Karpas-422 (cell line): ENCODE measurements at regions not wholly inside any gene's neighbourhood (a gene's known extent, or its start where the extent isn't known, plus 50 kb on each side); places are given as distances from the start of the nearest gene placed in this dataset.

ENCODE experiments used
- DNase-seq: peaks from one replicate; pipeline ENCODE4 v3.0.0-alpha.2; 2015
- H2AFZ ChIP-seq: fragments of 200-600 bp; sonication (generic); 2 replicates; pipeline ENCODE4 v1.6.1; 2014; ENCODE audit warnings: antibody characterized with exemption, low read length, mixed read lengths
- H3K27ac ChIP-seq: fragments of 200-600 bp; sonication (generic); 2 replicates; pipeline ENCODE4 v1.5.1; 2014; ENCODE audit warnings: mild to moderate bottlenecking, low read length, moderate library complexity
- H3K27me3 ChIP-seq: fragments of 200-600 bp; sonication (generic); 2 replicates; pipeline ENCODE4 v1.6.1; 2014; ENCODE audit warnings: low read length, mixed read lengths
- H3K36me3 ChIP-seq: fragments of 200-600 bp; sonication (generic); 2 replicates; pipeline ENCODE4 v1.6.1; 2014; ENCODE audit warnings: low read length, mixed read lengths; ENCODE audit not compliant: insufficient read depth
- H3K4me1 ChIP-seq: fragments of 200-600 bp; sonication (generic); 2 replicates; pipeline ENCODE4 v1.6.1; 2014; ENCODE audit warnings: mild to moderate bottlenecking, low read length, mixed read lengths
- H3K4me2 ChIP-seq: fragments of 200-600 bp; sonication (generic); 2 replicates; pipeline ENCODE4 v1.6.1; 2014; ENCODE audit warnings: low read length, low read depth, mild to moderate bottlenecking; ENCODE audit not compliant: poor library complexity, severe bottlenecking
- H3K4me3 ChIP-seq: fragments of 200-600 bp; sonication (generic); 2 replicates; pipeline ENCODE4 v1.5.1; 2014; ENCODE audit warnings: mild to moderate bottlenecking, antibody characterized with exemption, low read length, mixed read lengths
- H3K79me2 ChIP-seq: fragments of 200-600 bp; sonication (generic); 2 replicates; pipeline ENCODE4 v1.6.1; 2014; ENCODE audit warnings: mild to moderate bottlenecking, low read length, mixed read lengths
- H3K9ac ChIP-seq: fragments of 200-600 bp; sonication (generic); 2 replicates; pipeline ENCODE4 v1.6.0; 2014; ENCODE audit warnings: low read length
- H3K9me2 ChIP-seq: fragments of 200-600 bp; sonication (generic), shearing (Covaris generic); replicated peaks from 2 replicates; pipeline ENCODE4 v1.6.0; 2014; ENCODE audit warnings: mild to moderate bottlenecking, low read length, moderate library complexity; ENCODE audit not compliant: insufficient read depth
- H3K9me3 ChIP-seq: fragments of 300-700, 200-600 bp; sonication (generic); 2 replicates; pipeline ENCODE4 v1.6.1; 2014; ENCODE audit warnings: low read length, mixed read lengths
- H4K20me1 ChIP-seq: fragments of 200-600 bp; sonication (generic); 2 replicates; pipeline ENCODE4 v1.6.1; 2014; ENCODE audit warnings: mild to moderate bottlenecking, antibody characterized with exemption, low read length, low read depth; ENCODE audit not compliant: insufficient read depth

DNA sequence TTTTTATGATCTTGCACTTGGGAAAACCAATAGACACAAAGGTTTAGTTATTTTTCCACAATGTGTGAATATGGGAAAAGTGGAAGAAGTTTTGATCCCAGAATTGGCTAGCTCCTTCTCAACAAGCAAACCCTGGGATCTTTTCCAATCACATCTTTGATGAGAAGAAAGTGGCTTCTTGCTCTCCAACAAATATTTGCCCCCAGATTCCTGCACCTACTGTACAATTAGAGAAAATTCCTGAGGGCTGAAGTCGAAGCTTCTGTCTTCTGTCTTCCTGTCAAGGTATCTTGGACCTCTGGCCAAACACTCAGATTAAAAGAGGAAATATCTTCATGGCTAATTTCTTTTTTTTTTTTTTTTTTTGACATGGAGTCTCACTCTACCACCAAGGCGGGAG lies 113.1 kb upstream of the SLC45A1 start:
- Histone ChIP-seq H3K9me2 (no peaks in the 10 kb centered on the region), H2AFZ (no peak overlapping the region), H3K79me2 (no peaks in the 10 kb centered on the region), H3K4me1 (no peaks in the 10 kb centered on the region), H4K20me1 (no peaks in the 10 kb centered on the region), H3K36me3 (no peaks in the 10 kb centered on the region), H3K27me3 (no peaks in the 10 kb centered on the region), H3K4me2 (no peak overlapping the region), H3K9me3 (no peaks in the 10 kb centered on the region), H3K9ac (no peak overlapping the region), H3K4me3 (no peak overlapping the region), H3K27ac (no peak overlapping the region)
- no peak for DNase-seq

GRCh38 chr1:8203551-8203950 lies 114.4 kb upstream of the SLC45A1 start:
- Histone ChIP-seq H3K9me2 (no peaks in the 10 kb centered on the region), H3K27ac (no peak overlapping the region)
- no peak for DNase-seq

DNA sequence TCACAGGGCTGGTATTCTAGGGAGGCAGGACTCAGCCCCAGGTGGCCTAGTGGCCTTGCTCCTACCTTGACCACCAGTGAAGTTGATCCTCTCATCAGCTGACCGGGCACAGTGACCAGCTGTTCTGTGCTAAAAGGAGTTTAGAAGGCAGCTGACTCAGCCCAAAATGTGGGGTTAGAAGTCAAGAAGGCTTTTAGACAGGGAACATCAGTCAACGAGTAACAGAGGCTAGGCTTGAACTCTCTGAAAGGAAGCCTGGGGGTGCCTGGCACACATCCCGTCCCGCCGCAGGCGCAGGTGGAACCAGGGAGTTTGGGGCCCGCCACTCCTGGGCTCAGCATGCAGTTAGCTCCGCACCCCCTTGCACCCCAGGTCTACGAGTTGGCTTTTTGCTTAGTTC lies 114.9 kb upstream of the SLC45A1 start:
- Histone ChIP-seq H3K27ac (no peak overlapping the region), H3K27me3 (no peaks in the 10 kb centered on the region), H3K9me2 (no peaks in the 10 kb centered on the region), H3K79me2 (no peaks in the 10 kb centered on the region), H2AFZ (no peak overlapping the region), H4K20me1 (no peaks in the 10 kb centered on the region), H3K4me2 (no peak overlapping the region), H3K4me3 (no peak overlapping the region), H3K4me1 (no peaks in the 10 kb centered on the region), H3K9me3 (no peaks in the 10 kb centered on the region), H3K36me3 (no peaks in the 10 kb centered on the region), H3K9ac (no peak overlapping the region)
- DNase-seq, result no peak

More at GRCh38 chr1:8203551-8203950, 114.4 kb upstream of the SLC45A1 start:
- H3K4me3 ChIP-seq, result no peak overlapping the region
- H2AFZ ChIP-seq, result no peak overlapping the region
- H3K27me3 ChIP-seq, result no peaks in the 10 kb centered on the region
- H3K9me3 ChIP-seq, result no peaks in the 10 kb centered on the region
- no peak overlapping the region for H3K4me2 ChIP-seq
- no peak overlapping the region for H3K9ac ChIP-seq
- H3K36me3 ChIP-seq, result no peaks in the 10 kb centered on the region
- H3K79me2 ChIP-seq, result no peaks in the 10 kb centered on the region
- no peaks in the 10 kb centered on the region for H3K4me1 ChIP-seq
- no peaks in the 10 kb centered on the region for H4K20me1 ChIP-seq

- H3K79me2 ChIP-seq, result no peaks in the 10 kb centered on the region
- no peak overlapping the region for H3K9ac ChIP-seq
- H3K4me2 ChIP-seq, result no peak overlapping the region
- no peaks in the 10 kb centered on the region for H3K4me1 ChIP-seq
- no peak overlapping the region for H3K27ac ChIP-seq
- no peak overlapping the region for H3K4me3 ChIP-seq
- H4K20me1 ChIP-seq, result no peaks in the 10 kb centered on the region
- DNase-seq, result no peak
- H3K27me3 ChIP-seq, result no peaks in the 10 kb centered on the region
- no peaks in the 10 kb centered on the region for H3K9me3 ChIP-seq
- H3K9me2 ChIP-seq, result no peaks in the 10 kb centered on the region
- H3K36me3 ChIP-seq, result no peaks in the 10 kb centered on the region
- no peak overlapping the region for H2AFZ ChIP-seq
Observed at GRCh38 chr1:8202182-8202905, 115.6 kb upstream of the SLC45A1 start.

DNA sequence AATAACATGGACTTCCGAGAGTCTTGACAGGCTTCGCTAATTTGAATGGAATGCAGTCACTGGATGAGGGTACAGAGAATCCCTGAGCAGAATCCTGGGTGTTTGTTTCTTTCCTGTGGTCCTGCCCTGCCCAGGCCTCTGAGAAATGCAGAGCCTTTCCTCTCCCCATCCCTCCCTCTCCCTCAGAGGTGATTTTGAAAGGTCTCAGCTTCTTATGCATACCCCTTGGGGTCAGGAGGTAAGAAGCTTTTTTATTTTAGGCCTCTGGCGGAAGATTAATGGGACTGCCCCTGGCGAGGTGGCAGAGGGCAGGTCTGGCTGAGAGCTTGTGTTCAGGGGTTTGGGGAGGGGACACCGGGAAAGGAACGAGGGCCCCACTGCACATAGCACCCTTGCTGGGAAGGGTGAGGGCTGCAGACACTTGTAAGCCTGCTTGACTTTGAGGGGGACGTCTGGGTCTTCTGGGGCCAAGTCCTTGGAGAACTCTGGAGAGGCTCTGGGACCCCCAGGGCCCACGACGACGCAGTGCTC lies 116.5 kb upstream of the SLC45A1 start:
- no peak overlapping the region for H3K9ac ChIP-seq

GRCh38 chr1:8200317-8201115 lies 117.4 kb upstream of the SLC45A1 start:
- Histone ChIP-seq H3K9ac (no peak overlapping the region), H3K36me3 (no peaks in the 10 kb centered on the region), H3K27me3 (no peaks in the 10 kb centered on the region), H3K4me3 (no peak overlapping the region), H3K27ac (no peak overlapping the region), H2AFZ (no peak overlapping the region), H3K4me1 (no peaks in the 10 kb centered on the region), H3K9me3 (no peaks in the 10 kb centered on the region), H3K9me2 (no peaks in the 10 kb centered on the region), H4K20me1 (no peaks in the 10 kb centered on the region), H3K4me2 (no peak overlapping the region), H3K79me2 (no peaks in the 10 kb centered on the region)
- no peak for DNase-seq

More for the DNA sequence above, 116.5 kb upstream of the SLC45A1 start:
- Histone ChIP-seq H3K27ac (no peak overlapping the region), H3K4me1 (no peaks in the 10 kb centered on the region), H3K9me3 (no peaks in the 10 kb centered on the region), H3K9me2 (no peaks in the 10 kb centered on the region), H4K20me1 (no peaks in the 10 kb centered on the region), H3K4me3 (no peak overlapping the region), H3K79me2 (no peaks in the 10 kb centered on the region), H3K4me2 (no peak overlapping the region), H3K36me3 (no peaks in the 10 kb centered on the region), H3K27me3 (no peaks in the 10 kb centered on the region), H2AFZ (no peak overlapping the region)
- DNase-seq, result no peak

- H3K4me1 ChIP-seq, result no peaks in the 10 kb centered on the region
- H3K27ac ChIP-seq, result no peak overlapping the region
- no peaks in the 10 kb centered on the region for H3K9me3 ChIP-seq
- H3K36me3 ChIP-seq, result no peaks in the 10 kb centered on the region
- H2AFZ ChIP-seq, result no peak overlapping the region
- no peak overlapping the region for H3K4me3 ChIP-seq
- no peak for DNase-seq
- no peaks in the 10 kb centered on the region for H3K79me2 ChIP-seq
- H4K20me1 ChIP-seq, result no peaks in the 10 kb centered on the region
- no peak overlapping the region for H3K4me2 ChIP-seq
- H3K27me3 ChIP-seq, result no peaks in the 10 kb centered on the region
- no peak overlapping the region for H3K9ac ChIP-seq
- no peaks in the 10 kb centered on the region for H3K9me2 ChIP-seq
Observed at GRCh38 chr1:8198522-8198921, 119.4 kb upstream of the SLC45A1 start.

DNA sequence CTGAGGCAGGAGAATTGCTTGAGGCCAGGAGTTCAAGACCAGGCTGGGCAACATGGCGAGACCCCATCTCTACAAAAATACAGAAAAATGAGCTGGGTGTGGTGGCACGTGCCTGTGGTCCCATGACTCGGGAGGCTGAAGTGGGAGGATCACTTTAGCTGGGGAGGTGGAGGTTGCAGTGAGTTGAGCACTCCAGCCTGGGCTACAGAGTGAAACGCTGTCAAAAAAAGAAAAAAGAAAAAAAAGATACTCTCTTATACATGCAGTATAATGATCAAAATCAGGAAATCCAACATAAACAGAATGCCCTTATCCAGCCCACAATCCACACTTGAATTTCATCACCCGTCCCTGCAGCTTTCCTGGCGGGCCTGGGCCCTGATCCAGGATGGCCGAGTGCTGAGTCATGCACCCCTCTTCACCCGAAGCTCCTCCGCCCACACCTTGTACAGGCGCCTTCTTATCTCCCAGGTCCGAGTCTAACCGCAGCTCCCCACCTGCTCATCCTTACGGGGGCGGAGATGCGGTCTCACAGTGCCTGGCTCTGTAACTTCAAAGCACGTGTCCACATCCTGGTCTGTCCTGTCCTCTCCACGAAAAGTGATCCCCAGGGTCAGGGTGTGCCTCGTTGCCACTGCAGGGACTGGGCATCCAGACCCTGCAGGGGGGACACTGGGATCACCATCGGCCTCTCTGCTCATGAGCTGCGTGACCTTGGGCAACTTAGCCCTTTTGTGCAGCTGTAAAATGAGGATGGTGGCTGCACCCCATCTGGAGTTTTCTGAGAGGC lies 120.2 kb upstream of the SLC45A1 start:
- H3K4me2 ChIP-seq, result no peak overlapping the region
- H3K27ac ChIP-seq, result no peak overlapping the region
- no peak overlapping the region for H3K9ac ChIP-seq
- no peak for DNase-seq
- no peaks in the 10 kb centered on the region for H3K36me3 ChIP-seq
- H3K27me3 ChIP-seq, result no peaks in the 10 kb centered on the region
- H2AFZ ChIP-seq, result no peak overlapping the region
- H3K79me2 ChIP-seq, result no peaks in the 10 kb centered on the region
- no peaks in the 10 kb centered on the region for H4K20me1 ChIP-seq
- H3K4me1 ChIP-seq, result no peaks in the 10 kb centered on the region
- H3K4me3 ChIP-seq, result no peak overlapping the region
- H3K9me3 ChIP-seq, result no peaks in the 10 kb centered on the region
- no peaks in the 10 kb centered on the region for H3K9me2 ChIP-seq
